WI38 (cell line): ENCODE measurements at regions not wholly inside any gene's neighbourhood (a gene's known extent, or its start where the extent isn't known, plus 50 kb on each side); places are given as distances from the start of the nearest gene placed in this dataset.
"Not testable (repeated sequence)": the region's sequence is repeated elsewhere in the genome, so short reads cannot be mapped to it uniquely, and the experiment has no call there.

Experiments
- H3K4me3 ChIP-seq: 2 replicates; pipeline ENCODE4 v1.5.1; 2011; ENCODE audit warnings: low read depth, mild to moderate bottlenecking, control low read depth, low read length
- TF ChIP-seq, protein P1 (sequence below): IDR thresholded peaks from 2 replicates; pipeline ENCODE4 v1.5.1; 2012; ENCODE audit warnings: low read depth, mild to moderate bottlenecking, control low read depth, low read length

- TF ChIP-seq, protein P1, sequence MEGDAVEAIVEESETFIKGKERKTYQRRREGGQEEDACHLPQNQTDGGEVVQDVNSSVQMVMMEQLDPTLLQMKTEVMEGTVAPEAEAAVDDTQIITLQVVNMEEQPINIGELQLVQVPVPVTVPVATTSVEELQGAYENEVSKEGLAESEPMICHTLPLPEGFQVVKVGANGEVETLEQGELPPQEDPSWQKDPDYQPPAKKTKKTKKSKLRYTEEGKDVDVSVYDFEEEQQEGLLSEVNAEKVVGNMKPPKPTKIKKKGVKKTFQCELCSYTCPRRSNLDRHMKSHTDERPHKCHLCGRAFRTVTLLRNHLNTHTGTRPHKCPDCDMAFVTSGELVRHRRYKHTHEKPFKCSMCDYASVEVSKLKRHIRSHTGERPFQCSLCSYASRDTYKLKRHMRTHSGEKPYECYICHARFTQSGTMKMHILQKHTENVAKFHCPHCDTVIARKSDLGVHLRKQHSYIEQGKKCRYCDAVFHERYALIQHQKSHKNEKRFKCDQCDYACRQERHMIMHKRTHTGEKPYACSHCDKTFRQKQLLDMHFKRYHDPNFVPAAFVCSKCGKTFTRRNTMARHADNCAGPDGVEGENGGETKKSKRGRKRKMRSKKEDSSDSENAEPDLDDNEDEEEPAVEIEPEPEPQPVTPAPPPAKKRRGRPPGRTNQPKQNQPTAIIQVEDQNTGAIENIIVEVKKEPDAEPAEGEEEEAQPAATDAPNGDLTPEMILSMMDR, result no peak
- H3K4me3 ChIP-seq, result no peak overlapping the region
Observed at GRCh38 chr11:97060184-97060583, 670.4 kb downstream of the JRKL start.

- no peak overlapping the region for H3K4me3 ChIP-seq
- TF ChIP-seq, protein P1, result no peak
Observed at GRCh38 chr11:97069160-97069559, 679.3 kb downstream of the JRKL start.

DNA sequence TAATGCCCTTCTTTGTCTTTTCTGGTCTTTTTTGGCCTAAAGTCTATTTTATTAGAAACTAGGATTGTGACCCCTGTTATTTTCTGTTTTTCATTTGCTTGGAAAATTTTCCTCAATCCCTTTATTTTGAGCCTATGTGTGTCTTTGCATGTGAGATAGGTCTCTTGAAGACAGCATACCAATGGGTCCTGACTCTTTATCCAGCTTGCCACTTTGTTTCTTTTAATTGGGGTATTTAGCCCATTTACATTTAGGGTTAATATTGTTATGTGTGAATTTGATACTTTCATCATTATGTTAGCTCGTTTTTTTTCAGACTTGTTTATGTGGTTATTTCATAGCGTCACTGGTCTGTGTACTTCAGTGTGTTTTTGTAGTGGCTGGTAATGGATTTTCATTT lies 682.6 kb downstream of the JRKL start:
- TF ChIP-seq, protein P1, result no peak

GRCh38 chr11:97076666-97077065 lies 686.9 kb downstream of the JRKL start:
- H3K4me3 ChIP-seq, result not testable (repeated sequence)

More for the DNA sequence above, 682.6 kb downstream of the JRKL start:
- no peak overlapping the region for H3K4me3 ChIP-seq

DNA sequence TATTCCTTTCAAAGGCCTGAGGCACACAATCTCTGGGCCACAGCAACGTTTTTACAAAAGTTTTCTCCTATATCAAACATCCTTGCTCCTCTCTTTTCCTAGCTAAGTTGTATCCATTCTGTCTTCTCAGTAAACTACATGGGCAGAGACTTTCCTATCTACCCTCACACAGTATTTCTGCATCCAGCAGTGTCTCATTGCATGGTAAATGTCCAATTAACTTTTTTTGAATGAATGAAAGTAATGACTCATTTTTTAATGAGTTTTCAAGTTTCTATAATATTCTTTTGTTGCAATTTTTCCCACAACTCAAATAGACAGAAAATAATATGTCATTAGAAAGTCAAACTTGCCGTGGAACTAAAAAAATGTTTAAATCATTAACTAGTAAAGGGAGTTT lies 688.6 kb downstream of the JRKL start:
- TF ChIP-seq, protein P1, result no peak
- H3K4me3 ChIP-seq, result no peak overlapping the region

GRCh38 chr11:97079244-97079643 lies 689.4 kb downstream of the JRKL start:
- no peak overlapping the region for H3K4me3 ChIP-seq
- TF ChIP-seq, protein P1, result no peak

GRCh38 chr11:97087419-97087818 lies 697.6 kb downstream of the JRKL start:
- TF ChIP-seq, protein P1, result no peak
- H3K4me3 ChIP-seq, result no peak overlapping the region

GRCh38 chr11:97092823-97093222 lies 703.0 kb downstream of the JRKL start:
- TF ChIP-seq, protein P1, result no peak
- no peak overlapping the region for H3K4me3 ChIP-seq

- H3K4me3 ChIP-seq, result not testable (repeated sequence)
Observed at GRCh38 chr11:97102180-97102579, 712.4 kb downstream of the JRKL start.
